Erythroblast (primary cell): ENCODE measurements at regions not wholly inside any gene's neighbourhood (a gene's known extent, or its start where the extent isn't known, plus 50 kb on each side); places are given as distances from the start of the nearest gene placed in this dataset.

Experiments used
- GATA1 ChIP-seq: IDR thresholded peaks from 2 replicates; pipeline ENCODE4 v1.6.1; 2011; ENCODE audit warnings: low read depth, mild to moderate bottlenecking, control low read depth, low read length, moderate library complexity
- POLR2A ChIP-seq: IDR thresholded peaks from 2 replicates; pipeline ENCODE4 v1.6.1; 2011; ENCODE audit warnings: mild to moderate bottlenecking, low read length

- TF ChIP-seq POLR2A (no peak), GATA1 (no peak)
Measured at GRCh38 chr22:27113641-27114040, 456.3 kb downstream of the MIAT start.
